ENCODE measurements at regions not wholly inside any gene's neighbourhood (a gene's known extent, or its start where the extent isn't known, plus 50 kb on each side); places are given as distances from the start of the nearest gene placed in this dataset.

GRCh38 chr5:32842813-32843530, 131.9 kb downstream of the NPR3 start:
- no peaks in the 10 kb centered on the region for H3K9me3 Mint-ChIP-seq (ENCODE audit: low read depth)
- TF ChIP-seq CTCF (IDR thresholded peaks at IDR 0.05) = no peak
- no peak overlapping the region for H3K27ac Mint-ChIP-seq (ENCODE audit: unreplicated experiment)
- H3K27me3 Mint-ChIP-seq (ENCODE audit: low read depth) = no peaks in the 10 kb centered on the region
- H3K4me1 Mint-ChIP-seq (ENCODE audit: low read depth) = peaks cover 53% of the 10 kb centered on the region
- H3K36me3 Mint-ChIP-seq (ENCODE audit: low read depth) = no peaks in the 10 kb centered on the region
- DNase-seq (ENCODE audit: low spot score) = no peak
- H3K4me3 Mint-ChIP-seq (ENCODE audit: unreplicated experiment) = no peak overlapping the region

- DNase-seq (ENCODE audit: low spot score) = no peak
- no peak overlapping the region for H3K27ac Mint-ChIP-seq (ENCODE audit: unreplicated experiment)
These were observed 132.4 kb downstream of the NPR3 start for GRCh38 chr5:32843531-32843895.

GRCh38 chr5:32845171-32845570, 134.1 kb downstream of the NPR3 start:
- H3K36me3 Mint-ChIP-seq (ENCODE audit: low read depth) = no peaks in the 10 kb centered on the region
- H3K27me3 Mint-ChIP-seq (ENCODE audit: low read depth) = no peaks in the 10 kb centered on the region
- H3K4me3 Mint-ChIP-seq (ENCODE audit: unreplicated experiment) = no peak overlapping the region
- H3K9me3 Mint-ChIP-seq (ENCODE audit: low read depth) = no peaks in the 10 kb centered on the region
- no peak overlapping the region for H3K27ac Mint-ChIP-seq (ENCODE audit: unreplicated experiment)
- no peak for TF ChIP-seq CTCF (IDR thresholded peaks at IDR 0.05)
- H3K4me1 Mint-ChIP-seq (ENCODE audit: low read depth) = peaks cover 49% of the 10 kb centered on the region
- DNase-seq (ENCODE audit: low spot score) = no peak

More at GRCh38 chr5:32843531-32843895, 132.4 kb downstream of the NPR3 start:
- Mint-ChIP-seq H3K27me3 (ENCODE audit: low read depth) (no peaks in the 10 kb centered on the region), H3K4me1 (ENCODE audit: low read depth) (peaks cover 52% of the 10 kb centered on the region), H3K36me3 (ENCODE audit: low read depth) (no peaks in the 10 kb centered on the region), H3K4me3 (ENCODE audit: unreplicated experiment) (no peak overlapping the region), H3K9me3 (ENCODE audit: low read depth) (no peaks in the 10 kb centered on the region)
- no peak for TF ChIP-seq CTCF (IDR thresholded peaks at IDR 0.05)

GRCh38 chr5:32848120-32848519, 137.0 kb downstream of the NPR3 start:
- H3K27ac Mint-ChIP-seq (ENCODE audit: unreplicated experiment) = peak overlapping the region; percentile 85
- TF ChIP-seq CTCF (IDR thresholded peaks at IDR 0.05) = no peak
- peaks cover 62% of the 10 kb centered on the region for H3K4me1 Mint-ChIP-seq (ENCODE audit: low read depth)
- H3K27me3 Mint-ChIP-seq (ENCODE audit: low read depth) = no peaks in the 10 kb centered on the region
- no peaks in the 10 kb centered on the region for H3K36me3 Mint-ChIP-seq (ENCODE audit: low read depth)
- peaks cover 2% of the 10 kb centered on the region for H3K9me3 Mint-ChIP-seq (ENCODE audit: low read depth)
- no peak overlapping the region for H3K4me3 Mint-ChIP-seq (ENCODE audit: unreplicated experiment)
- DNase-seq (ENCODE audit: low spot score) = no peak

GRCh38 chr5:32848681-32849080, 137.6 kb downstream of the NPR3 start:
- DNase-seq (ENCODE audit: low spot score) = no peak
- H3K4me3 Mint-ChIP-seq (ENCODE audit: unreplicated experiment) = no peak overlapping the region
- no peaks in the 10 kb centered on the region for H3K36me3 Mint-ChIP-seq (ENCODE audit: low read depth)
- H3K27ac Mint-ChIP-seq (ENCODE audit: unreplicated experiment) = peak overlapping the region; percentile 85
- H3K9me3 Mint-ChIP-seq (ENCODE audit: low read depth) = peaks cover 2% of the 10 kb centered on the region
- H3K4me1 Mint-ChIP-seq (ENCODE audit: low read depth) = peaks cover 61% of the 10 kb centered on the region
- H3K27me3 Mint-ChIP-seq (ENCODE audit: low read depth) = no peaks in the 10 kb centered on the region
- no peak for TF ChIP-seq CTCF (IDR thresholded peaks at IDR 0.05)
